HepG2 (cell line): ENCODE measurements at regions not wholly inside any gene's neighbourhood (a gene's known extent, or its start where the extent isn't known, plus 50 kb on each side); places are given as distances from the start of the nearest gene placed in this dataset.
"Not testable (repeated sequence)": the region's sequence is repeated elsewhere in the genome, so short reads cannot be mapped to it uniquely, and the experiment has no call there.

Experiments used
- ATAC-seq: fragments of 200-7000 bp; cut with Tn5 transposase; 3 replicates; pipeline ENCODE4 v1.9.1; 2020; ENCODE audit warnings: mild to moderate bottlenecking, moderate library complexity
- BruUV-seq: library from RNA; stranded (reverse); fragments of 400-500 nt; replicated peaks from 2 replicates; lab custom pipeline; 2021; lab: Mats Ljungman, UMichigan
- CTCF ChIA-PET: fragments of 300-600 bp; formaldehyde crosslinking; extraction: SDS; loops from one replicate; lab custom pipeline; 2021; ENCODE audit warnings: low total read pairs, inconsistent platforms, low intra/inter-chr PET ratio; lab: Yijun Ruan, JAX
- POLR2A ChIA-PET: fragments of 350-600 bp; sonication (Branson Sonifier 250); formaldehyde crosslinking; loops from one replicate; lab custom pipeline; 2020; ENCODE audit warnings: antibody characterized with exemption, inconsistent platforms; lab: Yijun Ruan, JAX
- DNase-seq: peaks from one replicate; pipeline ENCODE4 v3.0.0-alpha.2; 2015; ENCODE audit warnings: low spot score
- FAIRE-seq: peaks from 3 replicates; lab custom pipeline; 2011; peaks lifted over from hg19 to GRCh38; lab: Jason Lieb, UNC
- H2AFZ ChIP-seq: one replicate; pipeline ENCODE4 v1.6.1; 2011; ENCODE audit warnings: low read length, inconsistent platforms
- H3K27ac ChIP-seq: fragments of 300-600 bp; 3 replicates; pipeline ENCODE4 v1.8.0; 2011; ENCODE audit warnings: mixed run types, mild to moderate bottlenecking, mixed read lengths, low read length, inconsistent platforms; ENCODE audit not compliant: insufficient read depth; ENCODE audit errors: extremely low read length
- H3K27me3 ChIP-seq, 2 experiments: fragments of 200-600 bp in 1 of 2; 2 replicates in 1 of 2; 3 replicates in 1 of 2; pipeline versions ENCODE4 v1.6.0 to v1.8.0; 2011; ENCODE audit warnings: low read length in 2 of 2, mild to moderate bottlenecking in 2 of 2, moderate library complexity in 2 of 2, inconsistent platforms in 1 of 2; ENCODE audit not compliant: insufficient read depth in 2 of 2, control insufficient read depth in 1 of 2
- H3K36me3 ChIP-seq, 2 experiments: fragments of 200-600 bp in 1 of 2; replicated peaks in 1 of 2; 2 replicates in 1 of 2; 3 replicates in 1 of 2; pipeline versions ENCODE4 v1.5.1 to v1.8.0; 2011; ENCODE audit warnings: low read length in 2 of 2, inconsistent platforms in 1 of 2; ENCODE audit not compliant: insufficient read depth in 2 of 2, control insufficient read depth in 1 of 2
- H3K4me1 ChIP-seq: 2 replicates; pipeline ENCODE4 v1.5.1; 2012; ENCODE audit warnings: low read length, inconsistent platforms; ENCODE audit not compliant: insufficient read depth
- H3K4me2 ChIP-seq: 2 replicates; pipeline ENCODE4 v1.6.0; 2011; ENCODE audit warnings: low read depth, low read length, inconsistent platforms
- H3K4me3 ChIP-seq, 3 experiments: fragments of 200-600 bp in 1 of 3; sonication (generic), shearing (Covaris generic) in 1 of 3; replicated peaks in 1 of 3; 2 replicates each; pipeline ENCODE4 v1.5.1; 2011 to 2016; ENCODE audit warnings: low read length in 3 of 3, inconsistent platforms in 2 of 3, low read depth in 2 of 3, mild to moderate bottlenecking in 2 of 3, control low read depth in 1 of 3, mixed read lengths in 1 of 3; ENCODE audit not compliant: insufficient read depth in 1 of 3
- H3K79me2 ChIP-seq: one replicate; pipeline ENCODE4 v1.6.1; 2011; ENCODE audit warnings: low read length, inconsistent platforms; ENCODE audit not compliant: insufficient read depth
- H3K9ac ChIP-seq: 2 replicates; pipeline ENCODE4 v1.6.0; 2011; ENCODE audit warnings: mild to moderate bottlenecking, low read depth, low read length, inconsistent platforms; ENCODE audit not compliant: insufficient read depth
- H3K9me3 ChIP-seq: 2 replicates; pipeline ENCODE4 v1.5.1; 2012; ENCODE audit warnings: mild to moderate bottlenecking, low read length
- H4K20me1 ChIP-seq: 2 replicates; pipeline ENCODE4 v1.6.0; 2011; ENCODE audit warnings: inconsistent platforms, mild to moderate bottlenecking, low read length, moderate library complexity; ENCODE audit not compliant: insufficient read depth
- CSRNP2 ChIP-seq: sonication (generic); formaldehyde crosslinking; conservative IDR thresholded peaks from 2 replicates; pipeline ENCODE4 v1.8.0; 2022; ENCODE audit warnings: low read depth, missing genetic modification reagents
- ERF ChIP-seq: IDR thresholded peaks from 2 replicates; pipeline ENCODE4 v1.6.1; 2018; ENCODE audit warnings: missing biosample characterization, missing genetic modification reagents
- HINFP ChIP-seq: sonication (generic); formaldehyde crosslinking; IDR thresholded peaks from 2 replicates; pipeline ENCODE4 v1.4.0; 2020; ENCODE audit warnings: low read depth, mild to moderate bottlenecking, missing genetic modification reagents
- HNRNPL ChIP-seq: fragments of 200-400 bp; formaldehyde crosslinking; IDR thresholded peaks from 2 replicates; pipeline ENCODE4 v1.6.1; 2017; ENCODE audit warnings: mild to moderate bottlenecking, low read depth, low read length
- MED13 ChIP-seq: sonication (generic); formaldehyde crosslinking; IDR thresholded peaks from 2 replicates; pipeline ENCODE4 v1.5.0; 2020; ENCODE audit warnings: missing genetic modification reagents
- NFKBIZ ChIP-seq: IDR thresholded peaks from 2 replicates; pipeline ENCODE4 v1.6.1; 2018; ENCODE audit warnings: missing genetic modification reagents, missing compliant biosample characterization
- SUZ12 ChIP-seq: fragments of 150-350 bp; IDR thresholded peaks from 2 replicates; pipeline ENCODE4 v1.6.1; 2014; ENCODE audit warnings: low read depth, low read length
- ZNF331 ChIP-seq: sonication (generic); formaldehyde crosslinking; IDR thresholded peaks from 2 replicates; pipeline ENCODE4 v1.4.0; 2020; ENCODE audit warnings: missing genetic modification reagents
- ZNF570 ChIP-seq: sonication (generic); formaldehyde crosslinking; IDR thresholded peaks from 2 replicates; pipeline ENCODE4 v1.4.0; 2020; ENCODE audit warnings: mild to moderate bottlenecking, missing genetic modification reagents, borderline replicate concordance
- WGBS: methylation state at CpG from one replicate; pipeline ENCODE4 v1.1.6; 2017; ENCODE audit warnings: low lambda C conversion rate; 5-methylcytosine and 5-hydroxymethylcytosine counted together
- in situ Hi-C: cut with HindIII; loops from 2 replicates; pipeline ENCODE4 v1.10.0; 2017; ENCODE audit warnings: low pct_unique_long_range_greater_than_20kb; ENCODE audit not compliant: extremely low pct_ligation_motif_present
- intact Hi-C: fragments of 100-400 bp; cut with micrococcal nuclease; formaldehyde crosslinking; loops from one replicate; pipeline ENCODE4 v1.10.0; 2022; ENCODE audit not compliant: unreplicated experiment
- TF ChIP-seq, protein P1 (sequence below): IDR thresholded peaks from 2 replicates; pipeline ENCODE4 v1.6.1; 2012; ENCODE audit warnings: low read depth, low read length, improper control_type of control experiment
- TF ChIP-seq, protein P2 (sequence below): IDR thresholded peaks from 2 replicates; pipeline ENCODE4 v1.6.1; 2012; ENCODE audit warnings: low read length, improper control_type of control experiment

DNA sequence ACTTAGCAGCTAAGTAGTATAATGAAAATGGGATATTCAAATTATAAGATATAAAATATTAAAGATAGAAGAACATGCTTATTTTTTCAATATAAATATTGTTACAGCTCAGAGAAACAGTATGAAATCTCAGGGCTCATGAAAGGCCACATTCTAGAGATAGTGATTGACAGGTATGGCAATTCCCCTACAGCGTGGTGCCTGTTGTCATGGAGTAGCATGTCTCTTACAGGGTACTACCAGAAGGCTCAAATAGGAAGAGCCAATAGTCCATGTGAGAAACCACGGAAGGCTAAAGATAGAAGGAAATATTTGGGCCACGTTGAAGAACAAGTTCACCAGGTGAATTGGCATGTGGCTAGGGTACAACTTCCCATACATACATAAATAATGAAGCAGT is 522.9 kb upstream of the ZNF337 start:
- H3K4me1 ChIP-seq, H3K9ac ChIP-seq, FAIRE-seq, in situ Hi-C loops, H3K9me3 ChIP-seq, DNase-seq, H3K79me2 ChIP-seq, H4K20me1 ChIP-seq, H3K4me2 ChIP-seq, H3K4me3 ChIP-seq, ATAC-seq, BruUV-seq, intact Hi-C loops, H3K27me3 ChIP-seq, H2AFZ ChIP-seq, H3K27ac ChIP-seq, CTCF ChIA-PET, POLR2A ChIA-PET, H3K36me3 ChIP-seq: not testable (repeated sequence)
- WGBS: 8% methylated on average over 3 of the region's 3 CpGs

GRCh38 chr20:26218301-26218700 is 521.6 kb upstream of the ZNF337 start:
- no TSS peak for BruUV-seq
- Histone ChIP-seq H4K20me1 (no peaks in the 10 kb centered on the region), H3K27ac (no peak overlapping the region), H3K9ac (no peak overlapping the region), H2AFZ (no peak overlapping the region), H3K36me3 (no peaks in the 10 kb centered on the region), H3K79me2 (no peaks in the 10 kb centered on the region), H3K27me3 (no peaks in the 10 kb centered on the region; a peak in 1 of 5 replicates), H3K9me3 (no peaks in the 10 kb centered on the region), H3K4me3 (no peak overlapping the region), H3K4me1 (no peaks in the 10 kb centered on the region), H3K4me2 (no peak overlapping the region)
- no peak for FAIRE-seq
- intact Hi-C loops: no loop called here
- in situ Hi-C loops: no loop called here
- no peak for DNase-seq
- WGBS: 1% methylated on average over 3 of the region's 3 CpGs
- ATAC-seq: no peak
- ChIA-PET CTCF (no interaction called here), POLR2A (no interaction called here)
- TF ChIP-seq SUZ12: no peak
- TF ChIP-seq NFKBIZ (CRISPR knock-in tag): no peak
- TF ChIP-seq ZNF570 (CRISPR knock-in tag): no peak
- no peak for TF ChIP-seq ERF (CRISPR knock-in tag)
- TF ChIP-seq, protein P1, sequence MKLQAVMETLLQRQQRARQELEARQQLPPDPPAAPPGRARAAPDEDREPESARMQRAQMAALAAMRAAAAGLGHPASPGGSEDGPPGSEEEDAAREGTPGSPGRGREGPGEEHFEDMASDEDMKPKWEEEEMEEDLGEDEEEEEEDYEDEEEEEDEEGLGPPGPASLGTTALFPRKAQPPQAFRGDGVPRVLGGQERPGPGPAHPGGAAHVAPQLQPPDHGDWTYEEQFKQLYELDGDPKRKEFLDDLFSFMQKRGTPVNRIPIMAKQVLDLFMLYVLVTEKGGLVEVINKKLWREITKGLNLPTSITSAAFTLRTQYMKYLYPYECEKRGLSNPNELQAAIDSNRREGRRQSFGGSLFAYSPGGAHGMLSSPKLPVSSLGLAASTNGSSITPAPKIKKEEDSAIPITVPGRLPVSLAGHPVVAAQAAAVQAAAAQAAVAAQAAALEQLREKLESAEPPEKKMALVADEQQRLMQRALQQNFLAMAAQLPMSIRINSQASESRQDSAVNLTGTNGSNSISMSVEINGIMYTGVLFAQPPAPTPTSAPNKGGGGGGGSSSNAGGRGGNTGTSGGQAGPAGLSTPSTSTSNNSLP: no peak
- TF ChIP-seq, protein P2, sequence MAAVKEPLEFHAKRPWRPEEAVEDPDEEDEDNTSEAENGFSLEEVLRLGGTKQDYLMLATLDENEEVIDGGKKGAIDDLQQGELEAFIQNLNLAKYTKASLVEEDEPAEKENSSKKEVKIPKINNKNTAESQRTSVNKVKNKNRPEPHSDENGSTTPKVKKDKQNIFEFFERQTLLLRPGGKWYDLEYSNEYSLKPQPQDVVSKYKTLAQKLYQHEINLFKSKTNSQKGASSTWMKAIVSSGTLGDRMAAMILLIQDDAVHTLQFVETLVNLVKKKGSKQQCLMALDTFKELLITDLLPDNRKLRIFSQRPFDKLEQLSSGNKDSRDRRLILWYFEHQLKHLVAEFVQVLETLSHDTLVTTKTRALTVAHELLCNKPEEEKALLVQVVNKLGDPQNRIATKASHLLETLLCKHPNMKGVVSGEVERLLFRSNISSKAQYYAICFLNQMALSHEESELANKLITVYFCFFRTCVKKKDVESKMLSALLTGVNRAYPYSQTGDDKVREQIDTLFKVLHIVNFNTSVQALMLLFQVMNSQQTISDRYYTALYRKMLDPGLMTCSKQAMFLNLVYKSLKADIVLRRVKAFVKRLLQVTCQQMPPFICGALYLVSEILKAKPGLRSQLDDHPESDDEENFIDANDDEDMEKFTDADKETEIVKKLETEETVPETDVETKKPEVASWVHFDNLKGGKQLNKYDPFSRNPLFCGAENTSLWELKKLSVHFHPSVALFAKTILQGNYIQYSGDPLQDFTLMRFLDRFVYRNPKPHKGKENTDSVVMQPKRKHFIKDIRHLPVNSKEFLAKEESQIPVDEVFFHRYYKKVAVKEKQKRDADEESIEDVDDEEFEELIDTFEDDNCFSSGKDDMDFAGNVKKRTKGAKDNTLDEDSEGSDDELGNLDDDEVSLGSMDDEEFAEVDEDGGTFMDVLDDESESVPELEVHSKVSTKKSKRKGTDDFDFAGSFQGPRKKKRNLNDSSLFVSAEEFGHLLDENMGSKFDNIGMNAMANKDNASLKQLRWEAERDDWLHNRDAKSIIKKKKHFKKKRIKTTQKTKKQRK: no peak
- TF ChIP-seq CSRNP2 (CRISPR knock-in tag): no peak
- no peak for TF ChIP-seq ZNF331 (CRISPR knock-in tag)
- TF ChIP-seq HNRNPL: no peak
- TF ChIP-seq MED13: no peak
- TF ChIP-seq HINFP (CRISPR knock-in tag): no peak
